Mesothelial cell of epicardium (in vitro differentiated cells): ENCODE measurements at regions not wholly inside any gene's neighbourhood (a gene's known extent, or its start where the extent isn't known, plus 50 kb on each side); places are given as distances from the start of the nearest gene placed in this dataset.

Experiments
- DNase-seq, 2 experiments: peaks; one replicate each; pipeline ENCODE4 v3.0.0; 2021; ENCODE audit warnings: low spot score in 2 of 2; ENCODE audit not compliant: unreplicated experiment in 2 of 2
- H3K27ac Mint-ChIP-seq: 2 replicates; pipeline ENCODE4 v1.8.0; 2021; ENCODE audit warnings: mixed read lengths
- H3K27me3 Mint-ChIP-seq: 2 replicates; pipeline ENCODE4 v1.8.0; 2021; ENCODE audit warnings: low read depth, mixed read lengths
- H3K36me3 Mint-ChIP-seq: 2 replicates; pipeline ENCODE4 v1.8.0; 2021; ENCODE audit warnings: mixed read lengths
- H3K4me1 Mint-ChIP-seq: 2 replicates; pipeline ENCODE4 v1.8.0; 2021; ENCODE audit warnings: mixed read lengths
- H3K4me3 Mint-ChIP-seq: 2 replicates; pipeline ENCODE4 v1.8.0; 2021; ENCODE audit warnings: mild to moderate bottlenecking, moderate library complexity, mixed read lengths
- H3K9me3 Mint-ChIP-seq: 2 replicates; pipeline ENCODE4 v1.8.0; 2021; ENCODE audit warnings: mixed read lengths
- TF ChIP-seq, protein P1 (sequence below): fragments of 200-600 bp; sonication (generic); IDR thresholded peaks from one replicate; pipeline ENCODE4 v1.5.0; 2021; ENCODE audit warnings: antibody characterized with exemption; ENCODE audit not compliant: unreplicated experiment

DNA sequence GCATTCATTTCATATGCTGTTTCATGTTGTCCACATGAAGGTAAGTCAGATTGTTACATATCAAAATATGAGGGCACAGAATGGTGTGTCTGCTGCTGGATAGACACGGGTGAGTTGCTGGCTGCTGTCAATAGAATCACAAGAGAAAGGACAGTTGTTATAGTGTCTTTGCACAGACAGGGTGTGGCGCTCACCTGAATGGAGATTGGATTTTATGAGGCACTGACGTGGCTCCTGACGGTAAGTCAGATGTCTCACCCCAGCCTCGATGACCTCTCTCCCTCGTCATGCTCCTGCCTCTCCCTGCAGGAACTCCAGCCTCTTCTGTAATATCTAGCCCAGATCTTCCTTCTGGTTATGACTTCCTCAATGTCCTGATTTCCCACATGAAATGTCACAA is 75.4 kb upstream of the SELENOP start:
- no peak overlapping the region for H3K4me3 Mint-ChIP-seq
- TF ChIP-seq, protein P1, sequence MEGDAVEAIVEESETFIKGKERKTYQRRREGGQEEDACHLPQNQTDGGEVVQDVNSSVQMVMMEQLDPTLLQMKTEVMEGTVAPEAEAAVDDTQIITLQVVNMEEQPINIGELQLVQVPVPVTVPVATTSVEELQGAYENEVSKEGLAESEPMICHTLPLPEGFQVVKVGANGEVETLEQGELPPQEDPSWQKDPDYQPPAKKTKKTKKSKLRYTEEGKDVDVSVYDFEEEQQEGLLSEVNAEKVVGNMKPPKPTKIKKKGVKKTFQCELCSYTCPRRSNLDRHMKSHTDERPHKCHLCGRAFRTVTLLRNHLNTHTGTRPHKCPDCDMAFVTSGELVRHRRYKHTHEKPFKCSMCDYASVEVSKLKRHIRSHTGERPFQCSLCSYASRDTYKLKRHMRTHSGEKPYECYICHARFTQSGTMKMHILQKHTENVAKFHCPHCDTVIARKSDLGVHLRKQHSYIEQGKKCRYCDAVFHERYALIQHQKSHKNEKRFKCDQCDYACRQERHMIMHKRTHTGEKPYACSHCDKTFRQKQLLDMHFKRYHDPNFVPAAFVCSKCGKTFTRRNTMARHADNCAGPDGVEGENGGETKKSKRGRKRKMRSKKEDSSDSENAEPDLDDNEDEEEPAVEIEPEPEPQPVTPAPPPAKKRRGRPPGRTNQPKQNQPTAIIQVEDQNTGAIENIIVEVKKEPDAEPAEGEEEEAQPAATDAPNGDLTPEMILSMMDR = no peak
- H3K9me3 Mint-ChIP-seq = no peaks in the 10 kb centered on the region
- H3K4me1 Mint-ChIP-seq = peaks cover 6% of the 10 kb centered on the region
- DNase-seq = no peak
- peaks cover 2% of the 10 kb centered on the region for H3K27me3 Mint-ChIP-seq
- no peaks in the 10 kb centered on the region for H3K36me3 Mint-ChIP-seq
- H3K27ac Mint-ChIP-seq = no peak overlapping the region

DNA sequence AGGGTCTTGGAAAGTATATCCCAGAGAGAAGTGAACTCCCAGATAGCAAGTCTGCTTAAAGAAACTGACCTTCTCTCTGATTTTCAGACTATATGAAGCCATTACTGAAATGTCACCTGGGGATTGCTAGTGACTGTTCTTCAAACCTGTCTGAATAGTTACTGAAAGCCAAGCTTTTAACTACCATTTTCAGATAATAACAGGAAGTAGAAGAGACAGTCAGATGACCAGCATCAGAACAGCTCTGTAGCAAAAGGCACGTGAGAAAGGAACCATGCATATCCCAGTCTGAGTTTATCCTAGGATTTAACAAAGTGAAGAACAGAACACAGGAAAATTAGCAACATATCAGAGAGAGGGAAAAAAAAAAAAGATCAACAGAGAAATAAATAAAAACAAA is 74.9 kb upstream of the SELENOP start:
- peaks cover 2% of the 10 kb centered on the region for H3K27me3 Mint-ChIP-seq
- no peaks in the 10 kb centered on the region for H3K9me3 Mint-ChIP-seq
- no peak overlapping the region for H3K27ac Mint-ChIP-seq
- no peak overlapping the region for H3K4me3 Mint-ChIP-seq
- TF ChIP-seq, protein P1 = no peak
- H3K4me1 Mint-ChIP-seq = peaks cover 6% of the 10 kb centered on the region
- DNase-seq = no peak
- no peaks in the 10 kb centered on the region for H3K36me3 Mint-ChIP-seq

DNA sequence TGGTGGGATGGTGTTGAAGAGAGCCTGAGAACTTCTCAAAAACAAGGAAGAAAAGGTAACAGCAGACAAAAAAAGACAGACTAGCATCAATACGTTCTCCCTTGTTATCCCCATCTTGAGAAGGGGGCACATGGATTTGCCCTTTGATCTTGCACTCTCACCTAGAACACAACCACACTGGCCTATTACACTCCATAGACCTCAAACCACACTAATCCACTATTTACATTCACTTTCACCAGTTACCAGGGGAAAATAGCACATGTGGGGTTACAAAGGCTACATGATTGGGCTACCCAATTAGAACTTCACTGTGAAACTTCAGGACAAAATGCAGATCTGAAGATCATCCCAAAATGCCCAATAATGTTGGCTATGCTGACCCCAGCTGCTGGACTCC is 72.6 kb upstream of the SELENOP start:
- TF ChIP-seq, protein P1 = no peak
- no peaks in the 10 kb centered on the region for H3K27me3 Mint-ChIP-seq
- no peak for DNase-seq
- no peak overlapping the region for H3K27ac Mint-ChIP-seq
- no peak overlapping the region for H3K4me3 Mint-ChIP-seq
- no peaks in the 10 kb centered on the region for H3K9me3 Mint-ChIP-seq
- H3K4me1 Mint-ChIP-seq = peaks cover 8% of the 10 kb centered on the region
- H3K36me3 Mint-ChIP-seq = no peaks in the 10 kb centered on the region

DNA sequence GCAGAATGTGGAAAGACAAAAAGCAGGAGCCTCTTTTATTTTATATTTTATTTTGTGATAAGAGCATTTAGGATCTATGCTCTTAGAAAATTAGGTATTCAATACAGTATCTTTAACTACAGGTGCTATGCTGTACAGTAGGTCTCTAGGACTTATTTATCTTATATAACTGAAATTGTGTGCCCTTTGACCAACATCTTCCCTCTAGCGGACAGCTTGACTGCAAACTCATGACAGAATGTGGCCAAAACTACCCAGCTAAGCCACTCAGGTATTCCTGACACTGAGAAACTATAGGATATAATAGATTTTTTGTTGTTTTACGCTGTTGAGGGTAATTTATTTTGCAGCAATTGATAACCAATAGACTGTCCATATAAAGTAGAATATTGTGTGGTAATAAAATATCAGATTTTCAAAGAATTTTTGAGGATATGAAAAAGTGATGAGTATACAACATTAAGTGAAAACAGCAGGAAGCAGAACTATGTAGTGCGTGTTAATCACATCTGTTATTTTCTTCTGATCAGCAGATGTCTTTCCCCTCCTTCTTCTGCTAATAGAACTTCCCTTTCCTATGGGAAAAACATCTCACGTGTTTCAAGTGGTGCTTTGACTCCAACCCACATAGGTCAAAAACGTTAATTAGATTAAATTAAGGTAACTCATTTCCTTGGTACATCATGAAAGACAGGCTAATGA is 69.9 kb upstream of the SELENOP start:
- TF ChIP-seq, protein P1 = no peak
- Mint-ChIP-seq H3K27ac (no peak overlapping the region), H3K4me1 (peaks cover 18% of the 10 kb centered on the region), H3K36me3 (no peaks in the 10 kb centered on the region), H3K4me3 (no peak overlapping the region), H3K9me3 (no peaks in the 10 kb centered on the region), H3K27me3 (no peaks in the 10 kb centered on the region)
- no peak for DNase-seq

DNA sequence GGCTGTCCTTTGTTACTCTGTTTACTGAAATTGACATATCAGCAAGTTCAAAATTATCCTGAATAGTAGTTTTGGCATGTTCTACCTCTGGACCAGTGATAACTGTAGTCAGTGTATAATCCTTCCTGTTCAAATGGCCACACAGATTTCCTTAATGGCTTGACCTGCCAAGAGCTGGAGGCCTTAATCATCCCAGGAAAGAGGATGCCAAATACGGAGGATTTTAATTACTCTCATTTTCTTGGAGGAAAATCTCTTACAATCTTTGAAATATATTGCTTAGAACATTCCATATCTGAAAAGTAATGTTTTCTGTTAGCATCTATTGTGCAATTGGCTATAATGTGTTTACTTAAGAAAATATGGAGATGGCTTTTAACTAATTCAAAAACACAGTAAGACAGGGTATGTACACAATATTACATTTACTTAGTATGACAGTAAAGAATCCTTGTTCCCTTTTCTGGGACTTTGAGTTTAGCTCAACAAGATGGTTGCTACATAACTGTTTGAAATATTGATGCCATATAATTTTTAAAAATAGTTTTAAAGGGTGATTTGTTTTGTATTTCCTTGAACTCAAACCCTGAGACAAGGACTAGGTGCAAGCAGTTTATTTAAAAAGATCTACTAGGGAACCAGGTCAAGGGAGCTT is 68.9 kb upstream of the SELENOP start:
- Mint-ChIP-seq H3K27me3 (no peaks in the 10 kb centered on the region), H3K4me3 (no peak overlapping the region), H3K27ac (no peak overlapping the region), H3K9me3 (no peaks in the 10 kb centered on the region), H3K36me3 (no peaks in the 10 kb centered on the region), H3K4me1 (peaks cover 23% of the 10 kb centered on the region)
- no peak for DNase-seq
- TF ChIP-seq, protein P1 = no peak
